ENCODE measurements at regions not wholly inside any gene's neighbourhood (a gene's known extent, or its start where the extent isn't known, plus 50 kb on each side); places are given as distances from the start of the nearest gene placed in this dataset.
"Not testable (repeated sequence)": the region's sequence is repeated elsewhere in the genome, so short reads cannot be mapped to it uniquely, and the experiment has no call there.

DNA sequence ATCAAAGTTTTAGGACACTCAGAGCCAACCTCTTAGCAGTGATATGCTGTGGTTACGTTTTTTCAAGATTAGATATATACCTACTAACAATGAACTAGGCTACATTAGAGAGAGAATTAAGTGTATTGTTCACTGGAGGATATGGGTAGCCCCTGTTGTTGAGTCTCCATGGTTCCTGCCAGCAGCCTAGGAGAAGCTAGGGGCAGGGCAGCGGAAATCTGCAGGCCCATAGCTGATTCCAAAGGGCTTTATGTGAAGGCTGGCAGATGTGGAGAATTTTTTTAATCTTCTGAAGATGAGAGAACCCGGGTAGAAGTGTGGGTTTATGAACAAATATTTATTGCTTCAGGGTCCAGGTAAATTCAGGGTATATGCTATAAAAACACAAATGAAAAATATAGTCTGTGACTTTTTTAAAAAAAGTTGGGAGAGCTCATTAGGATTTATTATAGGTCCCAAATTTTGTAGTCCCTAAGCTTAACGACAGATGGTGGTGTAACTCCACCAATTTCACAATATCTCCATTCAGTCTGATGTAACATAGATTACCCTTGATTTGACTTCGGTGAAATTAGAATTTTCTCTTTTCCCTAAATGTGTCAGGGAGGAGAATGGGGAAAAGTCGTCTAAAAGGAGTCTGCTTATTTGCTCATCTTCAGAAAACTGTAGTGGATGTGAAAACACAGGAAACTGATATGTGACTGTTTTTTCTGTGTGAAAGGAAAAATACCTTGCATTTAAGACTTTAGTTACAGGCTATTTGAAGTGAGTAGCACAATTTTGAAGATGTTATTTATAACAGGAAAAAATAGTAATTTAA lies 163.0 kb upstream of the PPP1R3A start:
- peaks cover 0 to 28% (median 11%) of the 10 kb centered on the region in 4 donors for H3K4me1 ChIP-seq (ENCODE audit: control insufficient read depth in 4 of 4, insufficient read depth in 4 of 4, low read length in 3 of 4)
- H3K27me3 ChIP-seq (ENCODE audit: control insufficient read depth in 4 of 4, insufficient read depth in 4 of 4, low read length in 3 of 4): no peaks in the 10 kb centered on the region
- H3K27ac ChIP-seq (ENCODE audit: low read depth in 1 of 2, low read length in 2 of 2): no peak overlapping the region
- peak overlapping the region; percentile 84 to 96 (median 95) for H3K4me3 ChIP-seq (ENCODE audit: low read depth in 1 of 3, low read length in 3 of 3)
- DNase-seq (ENCODE audit: low spot score): no peak
- H3K9me3 ChIP-seq (ENCODE audit: control insufficient read depth in 4 of 4, low read length in 3 of 4): no peaks in the 10 kb centered on the region
- TF ChIP-seq RXRA (IDR thresholded peaks at IDR 0.05) (no peak), FOXA1 (IDR thresholded peaks at IDR 0.05) (no peak), TAF1 (conservative IDR thresholded peaks at IDR 0.05) (no peak), RAD21 (IDR thresholded peaks at IDR 0.05) (peak; percentile 93 to 96), GABPA (IDR thresholded peaks at IDR 0.05 in 1 of 2, conservative IDR thresholded peaks at IDR 0.05 in 1 of 2) (no peak), SP1 (IDR thresholded peaks at IDR 0.05) (no peak), YY1 (IDR thresholded peaks at IDR 0.05) (no peak), NR2F2 (IDR thresholded peaks at IDR 0.05) (no peak), JUND (IDR thresholded peaks at IDR 0.05) (no peak)
- TF ChIP-seq, protein P1, sequence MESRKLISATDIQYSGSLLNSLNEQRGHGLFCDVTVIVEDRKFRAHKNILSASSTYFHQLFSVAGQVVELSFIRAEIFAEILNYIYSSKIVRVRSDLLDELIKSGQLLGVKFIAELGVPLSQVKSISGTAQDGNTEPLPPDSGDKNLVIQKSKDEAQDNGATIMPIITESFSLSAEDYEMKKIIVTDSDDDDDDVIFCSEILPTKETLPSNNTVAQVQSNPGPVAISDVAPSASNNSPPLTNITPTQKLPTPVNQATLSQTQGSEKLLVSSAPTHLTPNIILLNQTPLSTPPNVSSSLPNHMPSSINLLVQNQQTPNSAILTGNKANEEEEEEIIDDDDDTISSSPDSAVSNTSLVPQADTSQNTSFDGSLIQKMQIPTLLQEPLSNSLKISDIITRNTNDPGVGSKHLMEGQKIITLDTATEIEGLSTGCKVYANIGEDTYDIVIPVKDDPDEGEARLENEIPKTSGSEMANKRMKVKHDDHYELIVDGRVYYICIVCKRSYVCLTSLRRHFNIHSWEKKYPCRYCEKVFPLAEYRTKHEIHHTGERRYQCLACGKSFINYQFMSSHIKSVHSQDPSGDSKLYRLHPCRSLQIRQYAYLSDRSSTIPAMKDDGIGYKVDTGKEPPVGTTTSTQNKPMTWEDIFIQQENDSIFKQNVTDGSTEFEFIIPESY (IDR thresholded peaks at IDR 0.05): no peak
- TF ChIP-seq, protein P2, sequence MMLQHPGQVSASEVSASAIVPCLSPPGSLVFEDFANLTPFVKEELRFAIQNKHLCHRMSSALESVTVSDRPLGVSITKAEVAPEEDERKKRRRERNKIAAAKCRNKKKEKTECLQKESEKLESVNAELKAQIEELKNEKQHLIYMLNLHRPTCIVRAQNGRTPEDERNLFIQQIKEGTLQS (IDR thresholded peaks at IDR 0.05): no peak
- TF ChIP-seq, protein P3, sequence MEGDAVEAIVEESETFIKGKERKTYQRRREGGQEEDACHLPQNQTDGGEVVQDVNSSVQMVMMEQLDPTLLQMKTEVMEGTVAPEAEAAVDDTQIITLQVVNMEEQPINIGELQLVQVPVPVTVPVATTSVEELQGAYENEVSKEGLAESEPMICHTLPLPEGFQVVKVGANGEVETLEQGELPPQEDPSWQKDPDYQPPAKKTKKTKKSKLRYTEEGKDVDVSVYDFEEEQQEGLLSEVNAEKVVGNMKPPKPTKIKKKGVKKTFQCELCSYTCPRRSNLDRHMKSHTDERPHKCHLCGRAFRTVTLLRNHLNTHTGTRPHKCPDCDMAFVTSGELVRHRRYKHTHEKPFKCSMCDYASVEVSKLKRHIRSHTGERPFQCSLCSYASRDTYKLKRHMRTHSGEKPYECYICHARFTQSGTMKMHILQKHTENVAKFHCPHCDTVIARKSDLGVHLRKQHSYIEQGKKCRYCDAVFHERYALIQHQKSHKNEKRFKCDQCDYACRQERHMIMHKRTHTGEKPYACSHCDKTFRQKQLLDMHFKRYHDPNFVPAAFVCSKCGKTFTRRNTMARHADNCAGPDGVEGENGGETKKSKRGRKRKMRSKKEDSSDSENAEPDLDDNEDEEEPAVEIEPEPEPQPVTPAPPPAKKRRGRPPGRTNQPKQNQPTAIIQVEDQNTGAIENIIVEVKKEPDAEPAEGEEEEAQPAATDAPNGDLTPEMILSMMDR (IDR thresholded peaks at IDR 0.05; ENCODE audit: low read depth, low read length, missing input control): peak; percentile 70
- no peaks in the 10 kb centered on the region for H3K36me3 ChIP-seq (ENCODE audit: control insufficient read depth in 4 of 4, insufficient read depth in 3 of 4, low read depth in 1 of 4, low read length in 3 of 4)
- H3K9ac ChIP-seq (ENCODE audit: low read depth in 1 of 2, low read length in 2 of 2): peak overlapping the region; percentile 63 to 85
- 31% methylated on average over 6 of the region's 6 CpGs for WGBS

DNA sequence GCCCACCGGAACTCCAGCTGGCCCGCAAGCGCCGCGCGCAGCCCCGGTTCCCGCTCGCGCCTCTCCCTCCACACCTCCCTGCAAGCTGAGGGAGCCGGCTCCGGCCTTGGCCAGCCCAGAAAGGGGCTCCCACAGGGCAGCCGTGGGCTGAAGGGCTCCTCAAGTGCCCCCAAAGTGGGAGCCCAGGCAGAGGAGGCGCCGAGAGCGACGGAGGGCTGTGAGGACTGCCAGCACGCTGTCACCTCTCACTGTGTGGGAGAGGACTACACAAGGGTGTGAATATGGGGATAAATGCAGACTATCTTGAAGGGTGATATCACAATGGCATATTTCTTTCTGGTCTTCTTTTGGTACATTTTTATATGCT lies 158.3 kb upstream of the PPP1R3A start:
- H3K9ac ChIP-seq (ENCODE audit: low read depth in 1 of 2, low read length in 2 of 2); H3K4me3 ChIP-seq (ENCODE audit: low read depth in 1 of 3, low read length in 3 of 3); H3K27ac ChIP-seq (ENCODE audit: low read depth in 1 of 2, low read length in 2 of 2); H3K36me3 ChIP-seq (ENCODE audit: control insufficient read depth in 4 of 4, insufficient read depth in 3 of 4, low read depth in 1 of 4, low read length in 3 of 4); DNase-seq (ENCODE audit: low spot score); H3K4me1 ChIP-seq (ENCODE audit: control insufficient read depth in 4 of 4, insufficient read depth in 4 of 4, low read length in 3 of 4); H3K9me3 ChIP-seq (ENCODE audit: control insufficient read depth in 4 of 4, low read length in 3 of 4); H3K27me3 ChIP-seq (ENCODE audit: control insufficient read depth in 4 of 4, insufficient read depth in 4 of 4, low read length in 3 of 4): not testable (repeated sequence)
- 98% methylated on average over 18 of the region's 18 CpGs for WGBS

DNA sequence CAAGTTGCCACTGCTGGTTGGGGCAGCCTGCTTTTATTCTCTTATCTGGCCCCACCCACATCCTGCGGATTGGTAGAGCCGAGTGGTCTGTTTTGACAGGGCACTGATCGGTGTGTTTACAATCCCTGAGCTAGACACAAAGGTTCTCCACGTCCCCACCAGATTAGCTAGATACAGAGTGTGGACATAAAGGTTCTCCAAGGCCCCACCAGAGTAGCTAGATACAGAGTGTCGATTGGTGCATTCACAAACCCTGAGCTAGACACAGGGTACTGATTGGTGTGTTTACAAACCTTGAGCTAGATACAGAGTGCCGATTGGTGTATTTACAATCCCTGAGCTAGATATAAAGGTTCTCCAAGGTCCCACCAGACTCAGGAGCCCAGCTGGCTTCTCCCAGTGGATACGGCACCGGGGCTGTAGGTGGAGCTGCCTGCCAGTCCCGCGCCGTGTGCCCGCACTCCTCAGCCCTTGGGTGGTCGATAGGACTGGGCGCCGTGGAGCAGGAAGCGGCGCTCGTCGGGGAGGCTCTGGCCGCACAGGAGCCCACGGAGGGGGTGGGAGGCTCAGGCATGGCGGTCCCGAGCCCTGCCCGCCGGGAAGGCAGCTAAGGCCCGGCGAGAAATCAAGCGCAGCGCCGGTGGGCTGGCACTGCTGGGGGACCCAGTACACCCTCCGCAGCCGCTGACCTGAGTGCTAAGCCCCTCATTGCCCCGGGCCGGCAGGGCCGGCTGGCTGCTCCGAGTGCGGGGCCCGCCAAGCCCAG lies 157.8 kb upstream of the PPP1R3A start:
- whole genome bisulfite sequencing: 95% methylated on average over 37 of the region's 38 CpGs
- DNase-seq (ENCODE audit: low spot score); H3K9ac ChIP-seq (ENCODE audit: low read depth in 1 of 2, low read length in 2 of 2); H3K9me3 ChIP-seq (ENCODE audit: control insufficient read depth in 4 of 4, low read length in 3 of 4); H3K4me3 ChIP-seq (ENCODE audit: low read depth in 1 of 3, low read length in 3 of 3); H3K36me3 ChIP-seq (ENCODE audit: control insufficient read depth in 4 of 4, insufficient read depth in 3 of 4, low read depth in 1 of 4, low read length in 3 of 4); H3K4me1 ChIP-seq (ENCODE audit: control insufficient read depth in 4 of 4, insufficient read depth in 4 of 4, low read length in 3 of 4); H3K27me3 ChIP-seq (ENCODE audit: control insufficient read depth in 4 of 4, insufficient read depth in 4 of 4, low read length in 3 of 4); H3K27ac ChIP-seq (ENCODE audit: low read depth in 1 of 2, low read length in 2 of 2): not testable (repeated sequence)

Measured in liver (tissue), 8 donors.